ENCODE measurements at regions not wholly inside any gene's neighbourhood (a gene's known extent, or its start where the extent isn't known, plus 50 kb on each side); places are given as distances from the start of the nearest gene placed in this dataset.
"Not testable (repeated sequence)": the region's sequence is repeated elsewhere in the genome, so short reads cannot be mapped to it uniquely, and the experiment has no call there.

DNA sequence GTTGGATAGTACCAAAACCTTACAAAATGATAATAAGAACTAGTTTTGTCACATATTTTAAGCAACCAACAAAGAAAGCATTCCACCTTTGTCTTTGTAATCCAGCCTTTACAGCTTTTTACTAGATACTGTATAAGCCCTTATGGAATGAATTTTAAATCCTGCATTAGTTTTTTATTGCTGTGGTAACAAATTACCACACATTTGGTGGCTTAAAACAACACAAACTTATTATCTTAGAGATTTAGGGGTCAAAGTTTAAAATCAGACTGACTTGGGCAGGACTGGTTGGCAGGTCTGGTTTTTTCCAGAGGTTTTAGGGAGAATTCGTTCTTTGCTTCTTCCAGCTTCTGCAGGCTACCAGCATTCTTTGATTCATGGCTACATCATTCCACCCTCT, 108.5 kb upstream of the NLGN1 start:
- TF ChIP-seq, protein P1, sequence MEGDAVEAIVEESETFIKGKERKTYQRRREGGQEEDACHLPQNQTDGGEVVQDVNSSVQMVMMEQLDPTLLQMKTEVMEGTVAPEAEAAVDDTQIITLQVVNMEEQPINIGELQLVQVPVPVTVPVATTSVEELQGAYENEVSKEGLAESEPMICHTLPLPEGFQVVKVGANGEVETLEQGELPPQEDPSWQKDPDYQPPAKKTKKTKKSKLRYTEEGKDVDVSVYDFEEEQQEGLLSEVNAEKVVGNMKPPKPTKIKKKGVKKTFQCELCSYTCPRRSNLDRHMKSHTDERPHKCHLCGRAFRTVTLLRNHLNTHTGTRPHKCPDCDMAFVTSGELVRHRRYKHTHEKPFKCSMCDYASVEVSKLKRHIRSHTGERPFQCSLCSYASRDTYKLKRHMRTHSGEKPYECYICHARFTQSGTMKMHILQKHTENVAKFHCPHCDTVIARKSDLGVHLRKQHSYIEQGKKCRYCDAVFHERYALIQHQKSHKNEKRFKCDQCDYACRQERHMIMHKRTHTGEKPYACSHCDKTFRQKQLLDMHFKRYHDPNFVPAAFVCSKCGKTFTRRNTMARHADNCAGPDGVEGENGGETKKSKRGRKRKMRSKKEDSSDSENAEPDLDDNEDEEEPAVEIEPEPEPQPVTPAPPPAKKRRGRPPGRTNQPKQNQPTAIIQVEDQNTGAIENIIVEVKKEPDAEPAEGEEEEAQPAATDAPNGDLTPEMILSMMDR (IDR thresholded peaks at IDR 0.05; ENCODE audit: unreplicated experiment in 3 of 3) = no peak
- H3K36me3 Mint-ChIP-seq (ENCODE audit: low read depth) = peaks cover 4% of the 10 kb centered on the region

DNA sequence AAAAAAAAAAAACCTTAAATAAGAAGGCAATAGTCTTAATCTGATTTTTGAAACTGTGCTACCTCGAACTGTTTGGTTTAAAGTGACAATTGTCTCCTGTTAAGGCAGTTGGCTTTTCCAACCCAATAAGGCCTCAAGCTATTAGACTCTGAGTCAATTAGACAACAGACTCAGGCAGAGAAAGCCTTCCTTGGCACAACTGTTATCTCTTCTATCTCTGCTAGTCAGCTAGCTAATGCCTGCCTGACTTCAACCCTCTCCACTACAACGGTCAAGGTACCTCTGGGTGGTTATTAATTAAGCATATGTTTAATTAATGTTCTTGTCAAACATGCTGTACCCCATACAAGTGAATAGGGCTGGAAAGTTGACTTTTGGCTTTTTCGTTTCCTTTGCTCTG, 110.2 kb upstream of the NLGN1 start:
- no peak overlapping the region for H3K27ac Mint-ChIP-seq
- no peaks in the 10 kb centered on the region for H3K4me1 Mint-ChIP-seq
- H3K27me3 Mint-ChIP-seq (ENCODE audit: low read depth) = no peaks in the 10 kb centered on the region
- TF ChIP-seq, protein P1 (IDR thresholded peaks at IDR 0.05; ENCODE audit: unreplicated experiment in 3 of 3) = no peak
- peaks cover 4% of the 10 kb centered on the region for H3K36me3 Mint-ChIP-seq (ENCODE audit: low read depth)
- no peak overlapping the region for H3K4me3 Mint-ChIP-seq
- H3K9me3 Mint-ChIP-seq = peaks cover 6% of the 10 kb centered on the region

More for the DNA sequence above, 108.5 kb upstream of the NLGN1 start:
- Mint-ChIP-seq H3K4me1 (no peaks in the 10 kb centered on the region), H3K4me3 (no peak overlapping the region), H3K27ac (no peak overlapping the region), H3K9me3 (peaks cover 9% of the 10 kb centered on the region), H3K27me3 (ENCODE audit: low read depth) (no peaks in the 10 kb centered on the region)

DNA sequence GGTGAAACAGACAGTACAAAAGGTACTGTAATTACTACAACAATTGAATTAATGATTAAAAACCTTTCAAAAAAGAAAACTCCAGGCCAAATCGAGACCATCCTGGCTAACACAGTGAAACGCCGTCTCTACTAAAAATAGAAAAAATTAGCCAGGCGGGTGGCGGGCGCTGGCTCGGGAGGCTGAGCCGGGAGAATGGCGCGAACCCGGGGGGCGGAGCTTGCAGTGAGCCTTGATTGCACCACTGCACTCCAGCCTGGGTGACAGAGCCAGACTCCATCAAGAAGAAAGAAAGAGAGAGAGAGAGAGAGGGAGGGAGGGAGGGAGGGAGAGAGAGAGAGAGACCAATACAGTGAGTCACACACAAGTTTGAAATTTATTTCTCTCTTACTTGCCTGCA, 111.0 kb upstream of the NLGN1 start:
- H3K27me3 Mint-ChIP-seq (ENCODE audit: low read depth); H3K36me3 Mint-ChIP-seq (ENCODE audit: low read depth); H3K9me3 Mint-ChIP-seq; H3K4me3 Mint-ChIP-seq; H3K4me1 Mint-ChIP-seq; H3K27ac Mint-ChIP-seq: not testable (repeated sequence)

DNA sequence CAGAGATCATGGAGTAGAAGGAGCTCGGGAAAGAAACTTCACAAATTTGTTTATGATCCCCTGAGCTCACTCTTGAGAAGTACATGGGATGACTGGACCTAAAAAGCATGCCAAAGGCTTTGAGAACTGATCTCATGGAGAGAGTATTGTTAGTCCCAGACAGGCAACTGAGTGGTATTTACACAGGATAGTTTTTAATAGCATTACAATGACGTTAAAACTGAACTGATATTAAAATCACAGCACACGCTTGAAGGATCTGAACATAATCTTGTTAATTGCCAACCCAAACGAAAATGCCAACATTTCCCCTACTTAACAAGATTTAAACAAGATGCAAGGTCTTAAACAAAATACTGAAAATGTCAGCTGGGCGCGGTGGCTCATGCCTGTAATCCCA, 113.2 kb upstream of the NLGN1 start:
- Mint-ChIP-seq H3K27ac (no peak overlapping the region), H3K4me3 (no peak overlapping the region), H3K9me3 (peaks cover 6% of the 10 kb centered on the region), H3K4me1 (no peaks in the 10 kb centered on the region), H3K27me3 (ENCODE audit: low read depth) (no peaks in the 10 kb centered on the region), H3K36me3 (ENCODE audit: low read depth) (peaks cover 4% of the 10 kb centered on the region)
- TF ChIP-seq, protein P1 (IDR thresholded peaks at IDR 0.05; ENCODE audit: unreplicated experiment in 3 of 3) = no peak

DNA sequence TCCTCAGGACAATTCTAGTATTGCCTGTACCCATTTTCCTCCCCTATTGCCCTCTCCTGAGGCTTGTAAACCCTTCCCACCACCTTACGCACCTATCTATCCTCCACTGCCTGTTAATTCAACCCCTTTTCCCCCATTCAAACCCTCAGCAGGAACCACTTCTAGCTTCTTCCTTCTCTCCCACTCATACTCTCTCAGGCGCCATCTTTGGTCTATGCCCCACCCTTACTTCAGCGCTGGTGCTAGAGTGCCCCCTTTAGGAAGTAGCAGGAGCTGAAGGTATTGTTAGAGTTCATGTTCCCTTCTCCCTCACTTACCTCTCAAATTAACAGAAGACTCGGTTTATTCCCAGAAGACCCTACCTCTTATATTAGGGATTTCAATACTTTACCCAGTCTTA, 121.8 kb upstream of the NLGN1 start:
- peaks cover 8% of the 10 kb centered on the region for H3K9me3 Mint-ChIP-seq
- TF ChIP-seq, protein P1 (IDR thresholded peaks at IDR 0.05; ENCODE audit: unreplicated experiment in 3 of 3) = no peak
- no peaks in the 10 kb centered on the region for H3K4me1 Mint-ChIP-seq
- H3K27me3 Mint-ChIP-seq (ENCODE audit: low read depth) = peaks cover 3% of the 10 kb centered on the region
- no peak overlapping the region for H3K4me3 Mint-ChIP-seq
- no peak overlapping the region for H3K27ac Mint-ChIP-seq
- no peaks in the 10 kb centered on the region for H3K36me3 Mint-ChIP-seq (ENCODE audit: low read depth)

DNA sequence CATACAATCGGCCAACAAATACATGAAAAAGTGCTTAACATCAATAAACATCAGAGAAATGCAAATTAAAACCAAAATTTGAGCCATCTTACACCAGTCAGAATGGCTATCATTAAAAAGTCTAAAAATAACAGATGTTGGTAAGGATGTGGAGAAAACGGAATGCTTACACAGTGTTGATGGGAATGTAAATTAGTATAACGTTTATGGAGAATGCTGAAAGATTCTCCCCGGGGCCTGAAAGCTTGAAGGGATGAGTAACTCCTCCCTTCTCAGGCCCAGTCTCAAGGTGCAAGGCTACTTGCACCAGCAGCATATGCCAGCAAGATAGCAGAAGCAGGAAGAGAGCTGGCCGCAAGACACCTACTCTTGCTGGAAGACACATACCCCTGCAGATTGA, 123.7 kb upstream of the NLGN1 start:
- Mint-ChIP-seq H3K36me3 (ENCODE audit: low read depth) (no peaks in the 10 kb centered on the region), H3K9me3 (peaks cover 8% of the 10 kb centered on the region), H3K27me3 (ENCODE audit: low read depth) (peaks cover 3% of the 10 kb centered on the region), H3K4me3 (no peak overlapping the region), H3K27ac (no peak overlapping the region), H3K4me1 (no peaks in the 10 kb centered on the region)
- TF ChIP-seq, protein P1 (IDR thresholded peaks at IDR 0.05; ENCODE audit: unreplicated experiment in 3 of 3) = no peak
